ENCODE measurements at regions not wholly inside any gene's neighbourhood (a gene's known extent, or its start where the extent isn't known, plus 50 kb on each side); places are given as distances from the start of the nearest gene placed in this dataset.

DNA sequence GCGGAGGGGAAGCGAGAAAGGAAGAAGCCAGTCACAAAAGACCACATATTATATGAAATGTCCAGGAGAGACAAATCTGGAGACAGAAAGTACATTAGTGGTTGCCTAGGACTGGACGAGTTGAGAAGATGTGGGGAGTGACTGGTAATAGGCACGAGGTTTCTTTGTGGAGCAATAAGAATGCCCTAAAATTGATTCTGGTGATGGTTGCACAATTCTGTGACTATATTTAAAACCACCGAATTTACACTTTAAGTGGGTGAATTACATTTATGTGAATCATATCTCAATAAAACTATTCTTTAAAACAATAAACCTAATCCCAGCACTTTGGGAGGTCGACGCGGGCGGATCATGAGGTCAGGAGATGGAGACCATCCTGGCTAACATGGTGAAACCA, 63.1 kb downstream of the ZNF281 start:
- TF ChIP-seq CTCF (IDR thresholded peaks at IDR 0.05) (no peak), POLR2A (IDR thresholded peaks at IDR 0.05) (no peak), POLR2AphosphoS5 (IDR thresholded peaks at IDR 0.05) (no peak)

Measured in suprapubic skin (tissue), 4 donors.